IPS-NIHi7 (cell line): ENCODE measurements at regions not wholly inside any gene's neighbourhood (a gene's known extent, or its start where the extent isn't known, plus 50 kb on each side); places are given as distances from the start of the nearest gene placed in this dataset.
A peak's percentile ranks its signal among the peaks of the same experiment; 100 is the strongest.

ENCODE experiments used
- DNase-seq: peaks from one replicate; pipeline ENCODE4 v3.0.0; 2012; ENCODE audit warnings: mixed read lengths; ENCODE audit errors: extremely low spot score

- no peak for DNase-seq
Measured at GRCh38 chrX:150164971-150165600, 198.0 kb upstream of the MAMLD1 start.

GRCh38 chrX:150165776-150166610 lies 197.1 kb upstream of the MAMLD1 start:
- no peak for DNase-seq

- no peak for DNase-seq
Measured at GRCh38 chrX:150167482-150168324, 195.4 kb upstream of the MAMLD1 start.

- no peak for DNase-seq
Measured at GRCh38 chrX:150182161-150182560, 181.0 kb upstream of the MAMLD1 start.

- DNase-seq = no peak
Measured at GRCh38 chrX:150184491-150184890, 178.6 kb upstream of the MAMLD1 start.

- DNase-seq = no peak
Measured at GRCh38 chrX:150185766-150186165, 177.4 kb upstream of the MAMLD1 start.

- no peak for DNase-seq
Measured at GRCh38 chrX:150192816-150193215, 170.3 kb upstream of the MAMLD1 start.

GRCh38 chrX:150196285-150196684 lies 166.8 kb upstream of the MAMLD1 start:
- peak; percentile 43 for DNase-seq

GRCh38 chrX:150197388-150197787 lies 165.7 kb upstream of the MAMLD1 start:
- DNase-seq = no peak

- no peak for DNase-seq
Measured at GRCh38 chrX:150198776-150199175, 164.3 kb upstream of the MAMLD1 start.

- DNase-seq = no peak
Measured at GRCh38 chrX:150199181-150199580, 163.9 kb upstream of the MAMLD1 start.

- no peak for DNase-seq
Measured at GRCh38 chrX:150199803-150200202, 163.3 kb upstream of the MAMLD1 start.

- DNase-seq = no peak
Measured at GRCh38 chrX:150200361-150200760, 162.8 kb upstream of the MAMLD1 start.

- DNase-seq = no peak
Measured at GRCh38 chrX:150200820-150201287, 162.3 kb upstream of the MAMLD1 start.

- no peak for DNase-seq
Measured at GRCh38 chrX:150201391-150201790, 161.7 kb upstream of the MAMLD1 start.

GRCh38 chrX:150201841-150202240 lies 161.3 kb upstream of the MAMLD1 start:
- no peak for DNase-seq

GRCh38 chrX:150202641-150203247 lies 160.4 kb upstream of the MAMLD1 start:
- no peak for DNase-seq

- no peak for DNase-seq
Measured at GRCh38 chrX:150203248-150203645, 159.9 kb upstream of the MAMLD1 start.

- no peak for DNase-seq
Measured at GRCh38 chrX:150205011-150205410, 158.1 kb upstream of the MAMLD1 start.

GRCh38 chrX:150207733-150208132 lies 155.4 kb upstream of the MAMLD1 start:
- DNase-seq = no peak

- no peak for DNase-seq
Measured at GRCh38 chrX:150211988-150212387, 151.1 kb upstream of the MAMLD1 start.
